Frontal cortex (tissue), 3 donors: ENCODE measurements at regions not wholly inside any gene's neighbourhood (a gene's known extent, or its start where the extent isn't known, plus 50 kb on each side); places are given as distances from the start of the nearest gene placed in this dataset.
"Not testable (repeated sequence)": the region's sequence is repeated elsewhere in the genome, so short reads cannot be mapped to it uniquely, and the experiment has no call there.

ENCODE experiments used
- DNase-seq, 2 donors: peaks; one replicate each; pipeline ENCODE4 v3.0.0; 2012; ENCODE audit warnings: low spot score in 2 of 2
- FAIRE-seq: peaks from 2 replicates; lab custom pipeline; 2012; peaks lifted over from hg19 to GRCh38; lab: Jason Lieb, UNC
- donor health status: control.
- donor health status: control.
- donor health status: control.

DNA sequence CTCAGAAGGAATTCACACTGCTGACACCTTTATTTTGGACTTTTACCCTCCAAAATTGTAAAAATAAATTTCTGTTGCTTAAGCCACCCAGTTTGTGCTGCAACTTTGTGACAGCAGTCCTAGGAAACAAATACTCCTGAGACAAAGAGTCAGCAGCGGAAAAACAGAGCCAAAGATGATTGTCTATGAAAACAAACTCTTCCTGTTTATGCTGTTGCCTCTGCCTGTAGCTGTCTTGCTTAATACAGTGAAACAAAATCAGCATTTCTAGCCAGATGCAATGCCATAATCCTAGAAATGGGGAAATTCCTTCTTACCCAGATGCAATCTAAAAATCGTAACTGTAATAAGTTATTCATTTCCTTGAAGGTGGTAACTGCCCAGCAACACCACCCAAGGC, 387.5 kb upstream of the ATP11B start:
- no peak for DNase-seq

DNA sequence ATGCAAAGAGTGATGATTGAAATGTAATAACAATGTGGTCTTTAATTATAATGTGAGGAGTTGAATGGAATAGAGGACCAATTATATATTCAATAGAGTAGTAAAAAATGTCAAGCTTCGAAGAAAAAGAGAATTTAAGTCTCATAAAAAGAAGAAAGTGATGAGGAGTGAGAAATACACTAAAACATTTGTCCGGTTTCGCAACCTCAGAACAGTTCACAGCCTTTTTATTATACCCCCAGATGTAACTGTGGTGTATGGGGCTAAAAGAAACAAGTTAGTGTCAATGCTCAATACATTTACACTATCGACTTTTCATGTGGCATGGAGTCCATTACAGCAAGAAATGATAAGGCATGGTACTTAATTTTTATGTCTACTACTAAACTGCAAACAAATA, 386.5 kb upstream of the ATP11B start:
- DNase-seq (no peak), FAIRE-seq (no peak)

More for the DNA sequence above, 387.5 kb upstream of the ATP11B start:
- no peak for FAIRE-seq

DNA sequence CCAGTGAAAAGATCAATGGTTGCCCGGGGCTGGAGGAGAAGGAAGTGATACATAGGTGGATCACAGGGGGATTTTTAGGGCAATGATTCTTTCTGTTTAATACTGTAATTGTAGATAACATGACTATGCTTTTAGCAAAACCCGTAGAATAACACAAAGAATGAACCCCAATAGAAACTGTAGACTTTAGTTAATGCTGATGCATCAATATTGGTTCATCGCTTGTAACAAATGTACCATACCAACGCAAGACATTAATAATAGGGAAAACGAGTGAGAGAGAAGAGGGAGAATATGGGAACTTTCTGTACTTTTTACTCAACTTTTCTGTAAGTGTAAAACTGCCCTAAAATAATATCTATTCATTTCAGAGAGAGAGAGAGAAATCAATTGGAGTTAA, 383.3 kb upstream of the ATP11B start:
- no peak for DNase-seq
- FAIRE-seq, result no peak

DNA sequence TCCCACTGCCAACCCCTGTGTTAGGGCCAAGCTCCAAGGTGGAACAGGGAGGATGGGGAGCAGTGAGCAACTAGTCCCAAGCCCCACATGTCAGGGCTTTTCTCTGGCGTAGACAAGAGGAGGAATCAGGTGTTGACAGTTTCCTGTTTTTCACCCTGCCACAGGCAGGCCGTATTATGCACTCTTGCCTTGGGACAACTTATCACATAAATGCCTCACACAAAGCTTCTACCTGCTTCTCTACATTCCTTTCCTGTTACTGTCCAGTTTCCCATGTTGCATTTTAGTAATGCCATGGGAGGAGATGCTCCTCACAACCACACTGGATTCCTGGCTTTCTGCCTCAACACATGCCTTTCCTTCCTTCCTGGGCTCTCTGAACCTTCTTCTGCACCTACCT, 381.2 kb upstream of the ATP11B start:
- FAIRE-seq (no peak), DNase-seq (no peak)

DNA sequence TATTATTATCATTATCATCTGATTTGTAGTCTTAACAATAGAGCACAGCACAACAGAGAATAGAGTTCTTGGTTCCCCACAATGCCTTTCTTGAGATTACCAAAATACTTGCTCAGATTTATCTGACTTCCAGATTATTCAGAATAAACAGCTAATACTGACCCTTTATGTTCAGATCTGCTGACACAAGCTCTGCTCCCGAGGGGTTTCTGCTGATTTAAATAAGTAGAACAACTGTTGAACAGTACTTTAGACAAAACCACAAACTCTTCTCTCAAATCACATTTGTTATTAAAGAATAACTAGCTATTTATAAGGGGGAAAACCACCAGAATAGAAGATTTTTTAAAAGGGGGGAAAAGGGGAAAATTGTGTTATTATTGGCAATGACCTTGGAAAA, 380.2 kb upstream of the ATP11B start:
- no peak for FAIRE-seq
- DNase-seq, result no peak

DNA sequence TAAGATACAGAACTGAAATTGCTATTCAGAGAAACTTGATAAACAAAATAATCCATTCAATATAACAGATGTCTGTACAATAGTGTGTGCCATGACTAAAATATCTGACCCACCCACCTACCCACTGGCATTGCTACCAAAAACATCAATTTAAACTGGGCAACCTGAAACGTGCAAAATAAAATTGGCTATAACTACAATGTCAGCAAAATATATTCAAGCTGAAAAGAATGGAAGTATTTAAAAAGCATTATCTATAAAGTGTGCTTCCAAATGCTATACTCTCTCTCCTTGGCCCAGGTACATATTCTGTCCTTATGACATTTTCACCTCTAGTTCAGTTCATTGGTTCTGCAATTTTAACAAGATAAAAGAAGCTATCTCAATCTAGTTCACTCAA, 379.6 kb upstream of the ATP11B start:
- FAIRE-seq (no peak), DNase-seq (no peak)

DNA sequence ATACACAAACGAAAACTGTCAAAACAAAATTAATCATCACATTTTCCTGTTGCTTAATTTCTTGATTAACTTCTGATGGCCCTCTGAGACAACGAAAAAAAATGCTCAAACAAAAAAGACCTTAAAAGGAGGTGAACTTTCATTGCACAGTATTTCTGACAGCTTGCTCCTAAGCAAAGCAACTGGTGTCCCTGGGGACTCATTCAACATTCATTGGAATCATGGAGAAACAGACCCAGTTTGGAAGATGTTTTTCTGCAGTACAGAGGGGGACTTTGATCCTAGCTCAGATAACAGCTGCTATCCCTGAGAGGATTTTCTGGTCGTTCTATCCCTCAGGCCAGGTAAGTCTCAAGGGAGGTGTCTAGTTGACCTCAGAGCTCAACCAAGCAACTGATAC, 378.7 kb upstream of the ATP11B start:
- DNase-seq, result no peak
- no peak for FAIRE-seq

DNA sequence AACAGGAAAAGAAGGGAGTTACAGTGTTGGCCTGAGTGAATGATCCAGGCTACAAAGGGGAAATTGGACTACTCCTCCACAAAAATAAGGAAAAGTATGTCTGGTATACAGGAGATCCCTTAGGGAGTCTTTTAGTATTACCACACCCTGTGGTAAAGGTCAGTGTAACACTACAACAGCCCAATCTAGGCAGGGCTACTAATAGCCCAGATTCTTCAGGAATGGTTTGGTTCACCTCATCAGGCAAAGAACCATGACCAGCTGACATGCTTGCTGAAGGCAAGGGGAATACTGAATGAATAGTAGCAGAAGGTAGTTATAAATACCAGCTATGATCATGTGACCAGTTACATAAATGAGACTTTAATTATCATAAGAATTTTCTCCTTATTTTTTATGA, 372.6 kb upstream of the ATP11B start:
- FAIRE-seq (no peak), DNase-seq (no peak)

DNA sequence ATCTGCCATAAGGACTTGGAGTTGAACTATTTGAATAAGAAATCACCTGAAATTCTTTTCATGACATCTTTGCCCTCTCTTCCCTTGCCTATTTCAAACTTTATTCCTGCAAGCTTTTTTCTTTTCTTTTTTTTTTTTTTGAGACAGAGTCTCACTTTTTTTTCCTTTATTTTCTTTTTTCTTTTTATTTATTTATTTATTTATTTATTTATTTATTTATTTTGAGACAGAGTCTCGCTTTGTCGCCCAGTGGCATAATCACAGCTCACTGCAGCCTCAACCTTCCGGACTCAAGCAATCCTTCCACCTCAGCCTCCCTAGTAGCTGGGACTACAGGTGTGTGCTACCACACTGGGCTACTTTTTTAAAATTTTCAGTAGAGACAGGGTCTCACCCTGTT, 369.3 kb upstream of the ATP11B start:
- FAIRE-seq (no peak), DNase-seq (no peak)

DNA sequence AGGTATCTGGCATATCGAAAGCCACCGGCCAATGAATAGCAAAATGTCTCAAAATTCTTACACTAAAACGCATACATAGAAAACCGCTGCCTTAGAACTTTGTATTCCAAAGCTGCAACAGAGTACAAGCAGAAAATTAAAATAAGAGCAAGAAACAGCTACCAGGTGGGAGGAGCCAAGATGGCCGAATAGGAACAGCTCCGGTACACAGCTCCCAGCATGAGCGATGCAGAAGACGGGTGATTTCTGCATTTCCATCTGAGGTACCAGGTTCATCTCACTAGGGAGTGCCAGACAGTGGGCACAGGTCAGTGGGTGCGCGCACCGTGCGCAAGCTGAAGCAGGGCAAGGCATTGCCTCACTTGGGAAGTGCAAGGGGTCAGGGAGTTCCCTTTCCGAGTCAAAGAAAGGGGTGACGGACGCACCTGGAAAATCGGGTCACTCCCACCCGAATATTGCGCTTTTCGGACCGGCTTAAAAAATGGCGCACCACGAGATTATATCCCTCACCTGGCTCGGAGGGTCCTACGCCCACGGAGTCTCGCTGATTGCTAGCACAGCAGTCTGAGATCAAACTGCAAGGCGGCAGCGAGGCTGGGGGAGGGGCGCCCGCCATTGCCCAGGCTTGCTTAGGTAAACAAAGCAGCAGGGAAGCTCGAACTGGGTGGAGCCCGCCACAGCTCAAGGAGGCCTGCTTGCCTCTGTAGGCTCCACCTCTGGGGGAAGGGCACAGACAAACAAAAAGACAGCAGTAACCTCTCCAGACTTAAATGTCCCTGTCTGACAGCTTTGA, 367.2 kb upstream of the ATP11B start:
- FAIRE-seq, DNase-seq: not testable (repeated sequence)

DNA sequence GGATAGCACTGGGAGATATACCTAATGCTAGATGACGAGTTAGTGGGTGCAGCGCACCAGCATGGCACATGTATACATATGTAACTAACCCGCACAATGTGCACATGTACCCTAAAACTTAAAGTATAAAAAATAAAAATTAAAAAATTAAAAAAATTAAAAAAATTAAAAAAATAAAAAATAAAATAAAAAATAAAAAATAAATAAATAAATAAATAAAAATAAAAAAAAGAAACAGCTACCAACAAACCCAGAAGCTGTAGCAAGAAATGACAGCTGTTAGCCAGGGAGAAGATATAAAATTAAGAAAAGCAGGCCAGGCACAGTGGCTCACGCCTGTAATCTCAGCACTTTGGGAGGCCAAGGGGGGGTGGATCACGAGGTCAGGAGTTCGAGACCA, 361.3 kb upstream of the ATP11B start:
- DNase-seq, result not testable (repeated sequence)
- peak; percentile 47 for FAIRE-seq

DNA sequence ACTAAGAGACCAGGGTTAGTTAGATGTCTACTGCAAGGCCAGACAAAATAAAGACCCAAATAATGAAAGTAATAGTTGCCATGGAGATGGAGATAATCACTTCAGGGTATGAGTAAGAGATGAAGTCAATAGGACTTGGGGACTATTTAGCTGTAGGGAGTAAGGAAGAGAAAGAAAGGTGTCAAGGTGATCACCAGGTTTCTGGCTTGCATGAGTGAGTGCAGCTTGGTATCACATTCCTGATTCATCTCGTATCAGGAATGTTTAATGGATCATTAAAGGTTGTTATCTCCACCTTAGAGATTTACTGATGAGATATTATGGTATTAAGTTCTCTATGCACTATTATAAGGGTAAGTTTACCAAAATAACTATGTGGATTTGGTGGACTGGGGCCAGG, 357.4 kb upstream of the ATP11B start:
- no peak for DNase-seq
- no peak for FAIRE-seq

DNA sequence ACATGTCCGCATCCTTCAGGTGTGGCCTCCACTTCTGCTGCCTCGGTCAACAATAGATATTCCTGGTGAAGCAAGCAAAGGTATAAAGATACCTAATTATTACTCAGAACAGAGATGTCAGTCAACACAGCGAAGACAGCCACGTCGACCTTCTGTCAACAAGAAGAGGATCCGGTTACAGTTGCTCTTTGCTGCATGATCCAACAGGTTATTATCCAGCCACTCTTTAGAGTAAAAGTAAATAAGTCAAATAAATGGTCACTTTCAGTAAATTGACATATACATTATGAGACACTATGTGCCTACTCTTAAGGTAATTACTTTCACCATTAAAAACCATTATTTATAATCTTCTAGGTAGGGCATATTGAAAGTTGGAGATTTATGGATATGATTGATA, 356.8 kb upstream of the ATP11B start:
- FAIRE-seq (no peak), DNase-seq (no peak)

DNA sequence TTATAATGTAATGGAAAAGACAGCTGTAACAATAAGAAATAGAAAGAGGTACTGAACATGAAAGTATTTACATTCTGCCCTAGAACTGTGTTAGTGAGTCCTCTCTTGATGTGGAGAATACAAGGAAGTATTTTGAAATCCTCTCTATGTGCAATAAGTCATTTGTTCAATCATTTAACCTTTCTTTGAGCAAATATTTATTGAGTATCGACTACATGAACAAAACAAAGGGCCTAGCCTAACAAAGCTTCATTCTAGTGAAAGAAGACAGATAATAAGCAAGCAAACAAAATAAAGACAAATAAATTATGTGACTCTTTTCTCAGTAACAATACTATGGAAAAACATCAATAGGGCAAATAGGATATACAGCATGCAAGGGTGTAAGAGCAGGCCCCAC, 354.9 kb upstream of the ATP11B start:
- FAIRE-seq, result no peak
- DNase-seq, result no peak

DNA sequence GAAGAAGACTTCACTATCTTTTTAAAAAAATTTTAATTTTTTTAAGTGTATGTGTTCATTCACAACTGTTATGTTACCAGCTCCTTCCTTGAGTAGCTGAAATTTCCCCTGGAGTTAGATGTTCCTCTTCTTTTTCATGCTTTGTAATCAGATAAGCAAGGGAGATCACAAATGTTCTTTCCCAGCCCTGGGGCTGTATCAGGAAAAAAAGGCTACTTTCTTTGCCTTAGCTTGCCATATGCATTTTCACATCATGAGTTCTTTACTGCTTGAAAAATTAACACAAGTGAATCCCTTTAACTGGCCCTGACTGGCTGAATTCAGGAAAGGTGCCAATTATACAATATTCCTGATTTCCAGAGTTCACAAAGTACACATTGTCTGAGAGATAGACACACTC, 353.2 kb upstream of the ATP11B start:
- DNase-seq, result no peak
- FAIRE-seq, result no peak

DNA sequence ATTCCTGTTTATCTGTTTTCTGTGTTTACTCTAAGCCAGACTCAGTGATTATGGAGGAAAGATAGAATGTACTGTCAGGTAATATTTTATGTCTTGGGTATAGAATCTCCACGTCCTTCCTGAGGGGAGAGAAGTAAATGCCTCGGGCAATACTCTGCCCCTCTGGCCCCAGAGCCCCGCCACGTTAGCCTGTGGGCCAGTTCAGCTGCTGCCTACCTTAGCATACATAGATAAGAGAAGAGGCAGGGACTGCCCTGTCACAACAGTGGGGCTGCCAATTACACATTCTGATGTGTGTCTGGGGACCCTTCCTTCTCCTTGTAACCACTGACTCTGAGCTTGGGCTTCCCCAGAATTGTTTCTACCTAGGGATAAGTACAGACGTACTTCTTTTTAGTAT, 347.7 kb upstream of the ATP11B start:
- DNase-seq (no peak), FAIRE-seq (no peak)

DNA sequence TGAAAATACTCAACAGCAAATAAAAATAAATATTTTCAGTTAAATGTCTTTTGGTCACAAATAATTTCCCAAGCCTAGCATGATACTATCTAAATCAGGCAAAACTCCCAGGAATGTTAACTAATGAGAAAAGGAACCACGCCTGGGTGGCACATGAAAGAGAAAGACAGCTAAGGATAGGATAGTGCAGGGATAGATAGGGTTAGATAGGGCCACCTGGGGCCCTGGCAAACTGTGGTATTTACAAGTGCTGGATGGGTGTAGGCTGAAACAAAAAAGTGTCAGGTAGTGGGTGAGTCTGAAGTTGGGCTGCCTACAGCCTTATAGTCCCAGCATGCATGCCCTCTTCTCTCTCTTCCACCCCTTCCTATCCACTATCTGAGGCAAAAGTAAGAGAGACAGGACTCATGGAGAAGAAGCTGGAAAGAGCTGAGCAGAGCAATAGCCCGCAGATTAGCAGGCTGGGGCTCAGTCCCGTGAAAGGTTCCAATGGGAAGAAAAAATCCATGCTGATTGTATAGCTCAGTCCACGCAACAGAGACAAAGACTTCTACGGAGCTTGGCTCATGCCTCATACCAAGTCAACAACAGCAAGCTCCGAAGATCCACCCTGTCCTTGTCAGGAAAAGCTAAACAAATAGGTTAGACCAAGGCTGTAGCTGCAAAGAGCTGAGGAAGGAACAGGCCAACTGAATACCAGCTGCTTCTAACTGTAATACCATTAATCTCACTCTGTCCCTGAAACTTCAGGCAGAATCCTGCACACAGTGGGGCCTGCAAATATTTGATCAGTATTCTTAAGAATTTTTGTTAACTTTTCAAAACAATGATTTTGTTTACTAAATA, 342.1 kb upstream of the ATP11B start:
- DNase-seq (no peak), FAIRE-seq (no peak)

DNA sequence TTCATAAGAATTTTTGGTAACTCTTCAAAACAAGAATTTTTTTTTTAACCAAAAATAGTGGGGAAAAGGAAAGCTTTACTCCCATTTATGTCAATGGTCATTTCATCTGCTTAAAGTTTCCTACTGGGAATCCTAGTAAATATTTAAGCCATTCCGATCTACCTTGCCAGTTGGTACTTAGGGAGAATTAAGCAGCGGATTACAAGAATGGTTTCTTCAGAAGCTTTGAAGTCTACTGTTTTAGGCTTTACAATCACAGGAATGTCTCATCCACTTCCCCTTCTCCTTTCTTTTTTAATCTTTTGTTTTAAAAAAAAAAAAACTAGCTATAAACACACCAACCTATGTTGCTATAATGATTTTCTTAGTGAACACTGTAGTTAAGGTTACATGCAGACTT, 341.4 kb upstream of the ATP11B start:
- FAIRE-seq (no peak), DNase-seq (no peak)

DNA sequence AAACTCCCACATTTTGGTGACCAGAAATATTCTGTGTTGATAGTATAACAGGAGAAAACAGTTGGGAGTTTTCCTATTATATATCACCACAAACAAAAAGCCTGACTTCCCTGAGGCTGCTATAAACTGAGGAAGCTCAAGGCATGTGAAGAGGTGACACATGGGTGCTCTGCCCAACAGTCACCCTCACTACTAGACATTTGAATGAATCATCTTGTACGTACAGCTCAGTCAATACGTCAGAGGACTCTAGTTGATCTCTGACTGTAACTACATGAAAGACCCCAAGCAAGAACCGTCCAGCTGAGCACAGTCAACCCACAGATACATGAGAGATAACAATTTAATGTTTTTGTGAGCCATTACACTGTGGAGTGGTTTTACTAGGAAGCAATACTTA, 338.3 kb upstream of the ATP11B start:
- no peak for DNase-seq
- FAIRE-seq, result no peak

DNA sequence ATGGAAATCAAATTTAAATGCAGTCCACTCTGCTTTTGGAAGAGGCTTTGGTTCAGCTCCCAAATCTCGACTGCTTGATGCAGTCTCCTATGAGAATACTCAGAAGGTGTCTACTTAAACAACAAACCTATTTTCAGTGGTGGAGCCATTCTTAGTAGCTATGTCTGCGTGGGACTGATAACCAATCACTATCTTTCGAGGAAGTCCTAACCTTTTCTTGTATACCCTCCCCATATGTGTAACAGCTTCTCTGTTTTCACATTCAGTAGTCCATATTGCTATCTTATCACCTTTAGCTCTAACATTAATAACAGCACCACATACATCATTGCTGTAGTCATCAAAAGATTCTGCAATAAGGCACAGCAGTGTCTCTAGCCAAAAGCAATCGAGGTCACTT, 333.0 kb upstream of the ATP11B start:
- FAIRE-seq (no peak), DNase-seq (no peak)

DNA sequence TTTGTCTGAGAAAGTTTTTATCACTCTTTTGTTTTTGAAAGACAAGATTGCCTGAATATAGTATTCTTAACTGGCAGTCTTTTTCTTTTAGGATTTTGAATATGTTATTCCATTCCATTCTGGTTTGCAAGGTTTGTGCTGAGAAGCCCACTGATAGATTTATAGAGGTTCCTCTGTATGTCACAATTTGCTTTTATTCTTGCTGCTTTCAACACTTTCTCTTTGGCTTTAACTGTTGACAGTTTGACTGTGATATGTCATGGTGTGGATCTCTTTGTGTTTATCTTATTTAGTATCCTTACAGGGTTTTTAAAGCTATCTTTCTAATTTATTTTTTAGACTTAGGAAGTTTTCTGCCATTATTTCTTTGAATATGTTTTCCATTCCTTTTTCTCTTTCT, 331.2 kb upstream of the ATP11B start:
- DNase-seq (no peak), FAIRE-seq (no peak)
